ENCODE measurements at regions not wholly inside any gene's neighbourhood (a gene's known extent, or its start where the extent isn't known, plus 50 kb on each side); places are given as distances from the start of the nearest gene placed in this dataset.

GRCh38 chr9:129494113-129494789 lies 126.7 kb downstream of the C9orf50 start:
- TF ChIP-seq PATZ1 (CRISPR knock-in tag; IDR thresholded peaks at IDR 0.05; ENCODE audit: borderline replicate concordance) (no peak), CSRNP3 (CRISPR knock-in tag; IDR thresholded peaks at IDR 0.05) (no peak), ESRRG (CRISPR knock-in tag; IDR thresholded peaks at IDR 0.05) (no peak), TCF4 (CRISPR knock-in tag; IDR thresholded peaks at IDR 0.05; ENCODE audit: borderline replicate concordance) (no peak), TSHZ2 (CRISPR knock-in tag; IDR thresholded peaks at IDR 0.05) (no peak), ZNF565 (CRISPR knock-in tag; conservative IDR thresholded peaks at IDR 0.05; ENCODE audit: low read depth) (no peak), BACH2 (CRISPR knock-in tag; IDR thresholded peaks at IDR 0.05; ENCODE audit: borderline replicate concordance) (no peak)

All from SK-N-SH treated with all-trans-retinoic acid at 6 μM for 48 hours (cell line).